ENCODE measurements at regions not wholly inside any gene's neighbourhood (a gene's known extent, or its start where the extent isn't known, plus 50 kb on each side); places are given as distances from the start of the nearest gene placed in this dataset.

DNA sequence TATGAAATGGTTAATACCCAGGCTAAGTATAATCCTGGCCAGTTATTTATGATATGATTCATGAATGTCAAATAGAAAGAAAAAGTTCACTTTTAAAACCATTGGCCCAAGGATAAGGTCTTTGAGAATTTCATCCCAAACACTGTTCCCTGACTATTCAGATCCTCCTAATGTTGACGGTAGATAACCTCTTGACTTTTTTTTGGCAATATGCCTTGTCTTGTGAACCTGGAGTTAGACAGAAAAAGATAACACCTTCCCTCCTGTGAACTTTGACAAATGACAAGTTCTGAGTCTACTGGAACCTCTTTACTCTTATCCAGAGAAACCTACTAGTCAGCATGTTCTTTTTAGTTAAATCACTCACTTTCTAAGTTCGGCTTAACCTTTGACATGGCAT, 166.8 kb upstream of the PREP start:
- ATAC-seq (ENCODE audit: low FRiP score) (no peak), DNase-seq (ENCODE audit: low spot score) (no peak)
- no peak for TF ChIP-seq CTCF (IDR thresholded peaks at IDR 0.05)

DNA sequence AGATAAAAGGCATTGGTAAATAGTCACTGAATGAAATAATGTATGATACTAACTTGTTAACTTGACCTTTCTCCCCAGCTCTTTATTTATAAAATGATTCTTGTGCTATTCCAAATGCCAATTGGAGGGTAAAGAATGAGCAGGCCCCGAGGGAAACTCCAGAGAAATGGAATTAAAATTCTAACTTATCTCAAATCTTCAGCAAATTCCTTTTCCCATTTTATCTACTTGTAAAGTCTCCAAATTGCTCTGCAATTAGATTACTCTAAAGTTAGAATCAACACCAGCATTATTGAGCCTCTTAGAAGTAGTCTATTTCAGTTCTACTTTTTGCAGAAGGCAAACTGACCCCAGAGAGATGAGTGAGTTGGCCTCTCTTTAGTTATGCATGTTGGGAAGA, 165.9 kb upstream of the PREP start:
- DNase-seq (ENCODE audit: low spot score) (no peak), ATAC-seq (ENCODE audit: low FRiP score) (no peak)
- no peak for TF ChIP-seq CTCF (IDR thresholded peaks at IDR 0.05)

DNA sequence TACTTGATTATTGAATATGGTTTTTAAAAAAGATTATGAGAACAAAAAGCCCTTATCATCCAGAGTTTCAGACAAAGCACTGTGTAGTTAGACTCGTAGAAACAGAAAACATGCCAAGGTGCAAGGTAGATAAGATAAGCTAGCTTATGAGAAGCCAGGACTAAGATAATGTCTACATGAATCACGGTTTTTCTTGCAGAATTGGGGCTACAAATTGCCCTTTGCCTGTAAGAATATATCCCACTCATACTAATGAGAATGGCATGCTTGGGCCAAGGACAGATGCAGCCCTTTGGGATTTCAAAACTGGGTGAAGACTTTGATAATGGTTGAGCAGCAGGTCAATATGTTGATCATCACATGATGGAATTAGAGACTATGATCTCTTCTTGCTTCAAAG, 165.3 kb upstream of the PREP start:
- no peak for TF ChIP-seq CTCF (IDR thresholded peaks at IDR 0.05)
- no peak for DNase-seq (ENCODE audit: low spot score)
- no peak for ATAC-seq (ENCODE audit: low FRiP score)

DNA sequence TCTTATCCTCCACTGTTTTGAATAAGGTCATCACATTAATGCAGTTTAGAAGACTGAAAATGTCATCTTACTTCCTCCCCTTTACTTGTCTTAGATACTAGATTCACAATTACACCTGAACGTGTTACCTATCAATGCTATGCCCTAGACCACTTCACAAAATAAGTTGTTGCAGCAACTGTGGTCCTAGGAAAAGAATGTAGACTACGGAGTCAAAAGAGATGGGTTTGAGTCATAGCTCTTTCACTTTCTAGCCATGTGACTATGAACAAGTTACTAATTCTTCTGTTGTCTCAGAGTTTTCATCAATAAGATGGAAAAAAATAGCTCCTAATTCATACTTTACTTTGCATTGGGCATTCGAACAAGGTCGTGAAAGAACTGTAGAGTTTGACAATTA, 164.3 kb upstream of the PREP start:
- ATAC-seq (ENCODE audit: low FRiP score) = no peak
- no peak for TF ChIP-seq CTCF (IDR thresholded peaks at IDR 0.05)
- no peak for DNase-seq (ENCODE audit: low spot score)

- DNase-seq (ENCODE audit: low spot score) (no peak), ATAC-seq (ENCODE audit: low FRiP score) (no peak)
- no peak for TF ChIP-seq CTCF (IDR thresholded peaks at IDR 0.05)
Observed at GRCh38 chr6:105566503-105566902, 163.6 kb upstream of the PREP start.

DNA sequence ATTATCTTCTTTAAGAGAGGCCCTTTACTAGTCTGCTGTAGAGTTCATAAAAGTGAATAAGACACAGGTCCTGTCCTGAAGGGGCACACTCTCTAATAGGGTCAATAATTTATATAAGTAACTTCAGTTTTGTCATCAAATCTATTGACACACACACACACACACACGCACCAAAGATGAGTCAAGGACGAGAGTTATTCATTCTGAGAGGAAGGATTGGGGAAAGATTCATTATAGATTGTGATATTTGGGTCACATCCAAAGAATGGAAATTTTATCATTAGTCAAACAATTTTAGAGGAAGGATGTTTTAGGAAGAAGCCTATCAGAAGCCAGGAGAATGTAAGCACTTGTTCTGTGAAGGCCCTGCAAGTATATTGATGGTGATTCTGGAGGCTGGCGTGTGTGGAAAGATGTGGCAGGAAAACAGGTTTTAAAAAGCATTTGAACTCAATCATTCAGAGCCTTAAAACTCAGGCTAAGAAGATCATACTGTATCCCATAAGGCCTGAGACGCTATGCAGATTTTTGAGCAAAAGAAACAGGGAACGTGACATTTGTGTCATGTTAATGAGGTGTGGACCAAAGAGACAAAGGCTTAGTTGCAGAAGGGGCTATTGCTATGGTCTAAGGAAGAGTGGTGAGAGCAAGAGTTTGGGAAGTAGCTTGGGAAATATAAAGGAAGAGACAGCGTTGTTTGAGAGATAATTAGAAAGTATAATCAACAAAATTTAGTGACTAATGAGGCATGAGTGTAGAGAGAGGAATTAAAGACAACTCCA, 161.4 kb upstream of the PREP start:
- ATAC-seq (ENCODE audit: low FRiP score) (no peak), DNase-seq (ENCODE audit: low spot score) (no peak)
- no peak for TF ChIP-seq CTCF (IDR thresholded peaks at IDR 0.05)

GRCh38 chr6:105562027-105562426, 159.1 kb upstream of the PREP start:
- no peak for TF ChIP-seq CTCF (IDR thresholded peaks at IDR 0.05)
- no peak for ATAC-seq (ENCODE audit: low FRiP score)
- DNase-seq (ENCODE audit: low spot score) = no peak

Measured in omental fat pad (tissue), 3 donors.